H9 (cell line): ENCODE measurements at regions not wholly inside any gene's neighbourhood (a gene's known extent, or its start where the extent isn't known, plus 50 kb on each side); places are given as distances from the start of the nearest gene placed in this dataset.

Source experiments
- DNase-seq: peaks from one replicate; pipeline ENCODE4 v3.0.0-alpha.2; 2017
- H2AFZ ChIP-seq: one replicate; pipeline ENCODE4 v1.6.1; 2013; ENCODE audit warnings: mild to moderate bottlenecking, low read length, control low read depth, moderate library complexity
- H2AK5ac ChIP-seq: 2 replicates; pipeline ENCODE4 v1.6.1; 2013; ENCODE audit warnings: low read length, control low read depth, mixed read lengths; ENCODE audit not compliant: insufficient read length
- H2BK120ac ChIP-seq: one replicate; pipeline ENCODE4 v1.6.1; 2013; ENCODE audit warnings: low read depth, mild to moderate bottlenecking, low read length, control low read depth, inconsistent platforms; ENCODE audit not compliant: poor library complexity, severe bottlenecking
- H2BK12ac ChIP-seq: 2 replicates; pipeline ENCODE4 v1.6.1; 2013; ENCODE audit warnings: low read length, control low read depth, mixed read lengths, low read depth; ENCODE audit not compliant: insufficient read length
- H2BK15ac ChIP-seq: 2 replicates; pipeline ENCODE4 v1.6.1; 2013; ENCODE audit warnings: low read depth, low read length, control low read depth
- H2BK20ac ChIP-seq: one replicate; pipeline ENCODE4 v1.6.1; 2013; ENCODE audit warnings: low read depth, mild to moderate bottlenecking, low read length, control low read depth, inconsistent platforms; ENCODE audit not compliant: poor library complexity, severe bottlenecking
- H2BK5ac ChIP-seq: 2 replicates; pipeline ENCODE4 v1.6.1; 2013; ENCODE audit warnings: low read length, control low read depth, mixed read lengths; ENCODE audit not compliant: insufficient read length
- H3K14ac ChIP-seq: 2 replicates; pipeline ENCODE4 v1.6.1; 2013; ENCODE audit warnings: low read length, control low read depth; ENCODE audit not compliant: insufficient read depth
- H3K18ac ChIP-seq: 2 replicates; pipeline ENCODE4 v1.6.1; 2013; ENCODE audit warnings: low read depth, mild to moderate bottlenecking, mixed read lengths, low read length, control low read depth; ENCODE audit not compliant: insufficient read length
- H3K23ac ChIP-seq: 2 replicates; pipeline ENCODE4 v1.6.1; 2013; ENCODE audit warnings: low read length, control low read depth, mixed read lengths, low read depth; ENCODE audit not compliant: insufficient read length
- H3K23me2 ChIP-seq: 2 replicates; pipeline ENCODE4 v1.6.1; 2013; ENCODE audit warnings: low read depth, mild to moderate bottlenecking, mixed read lengths, low read length, control low read depth; ENCODE audit not compliant: insufficient read length, poor library complexity, severe bottlenecking
- H3K27ac ChIP-seq: 2 replicates; pipeline ENCODE4 v1.5.1; 2013; ENCODE audit warnings: low read length, control low read depth, mixed read lengths, low read depth; ENCODE audit not compliant: insufficient read length
- H3K27me3 ChIP-seq: 2 replicates; pipeline ENCODE4 v1.6.1; 2013; ENCODE audit warnings: low read length, control low read depth, inconsistent platforms; ENCODE audit not compliant: insufficient read depth
- H3K4ac ChIP-seq: 2 replicates; pipeline ENCODE4 v1.6.1; 2013; ENCODE audit warnings: low read depth, mild to moderate bottlenecking, control low read depth, inconsistent platforms, low read length, moderate library complexity
- H3K4me1 ChIP-seq: 2 replicates; pipeline ENCODE4 v1.6.1; 2013; ENCODE audit warnings: low read length, control low read depth, inconsistent platforms; ENCODE audit not compliant: insufficient read depth
- H3K4me2 ChIP-seq: 2 replicates; pipeline ENCODE4 v1.6.1; 2013; ENCODE audit warnings: low read length, control low read depth, mixed read lengths; ENCODE audit not compliant: insufficient read length, insufficient read depth
- H3K56ac ChIP-seq: 2 replicates; pipeline ENCODE4 v1.6.1; 2013; ENCODE audit warnings: low read depth, mild to moderate bottlenecking, mixed read lengths, low read length, control low read depth; ENCODE audit not compliant: insufficient read length
- H3K79me1 ChIP-seq: 2 replicates; pipeline ENCODE4 v1.6.1; 2013; ENCODE audit warnings: low read depth, mild to moderate bottlenecking, moderate library complexity, low read length, control low read depth, inconsistent platforms; ENCODE audit not compliant: insufficient read depth, poor library complexity, severe bottlenecking
- H3K79me2 ChIP-seq: 2 replicates; pipeline ENCODE4 v1.6.1; 2013; ENCODE audit warnings: low read length, control low read depth, inconsistent platforms; ENCODE audit not compliant: insufficient read depth
- H3K9ac ChIP-seq: 2 replicates; pipeline ENCODE4 v1.6.1; 2013; ENCODE audit warnings: low read length, control low read depth, mixed read lengths; ENCODE audit not compliant: insufficient read length; ENCODE audit errors: extremely low read depth
- H3K9me3 ChIP-seq: one replicate; pipeline ENCODE4 v1.6.1; 2013; ENCODE audit warnings: low read depth, low read length, inconsistent platforms; ENCODE audit not compliant: control insufficient read depth
- H3T11ph ChIP-seq: one replicate; pipeline ENCODE4 v1.6.1; 2013; ENCODE audit warnings: mild to moderate bottlenecking, low read length, control low read depth, inconsistent platforms
- H4K20me1 ChIP-seq: one replicate; pipeline ENCODE4 v1.6.1; 2013; ENCODE audit not compliant: control insufficient read depth, insufficient read length, insufficient read depth
- H4K5ac ChIP-seq: 2 replicates; pipeline ENCODE4 v1.6.1; 2013; ENCODE audit warnings: low read depth, mild to moderate bottlenecking, mixed read lengths, low read length, control low read depth; ENCODE audit not compliant: insufficient read length
- H4K8ac ChIP-seq: replicated peaks from 2 replicates; pipeline ENCODE4 v1.6.1; 2013; ENCODE audit warnings: low read length, control low read depth, mixed read lengths, low read depth; ENCODE audit not compliant: insufficient read length
- H4K91ac ChIP-seq: 2 replicates; pipeline ENCODE4 v1.6.1; 2013; ENCODE audit warnings: low read depth, mild to moderate bottlenecking, moderate library complexity, mixed read lengths, low read length, control low read depth; ENCODE audit not compliant: insufficient read length
- H3K27ac Mint-ChIP-seq, 3 experiments: 2 replicates in 2 of 3; 3 replicates in 1 of 3; pipeline ENCODE4 v1.8.0; 2020 to 2021; ENCODE audit warnings: mixed read lengths in 3 of 3, mild to moderate bottlenecking in 1 of 3, moderate library complexity in 1 of 3
- H3K27me3 Mint-ChIP-seq: 2 replicates; pipeline ENCODE4 v1.8.0; 2021; ENCODE audit warnings: low read depth, mild to moderate bottlenecking, moderate library complexity, mixed read lengths
- H3K36me3 Mint-ChIP-seq, 3 experiments: 2 replicates in 2 of 3; 3 replicates in 1 of 3; pipeline ENCODE4 v1.8.0; 2020 to 2021; ENCODE audit warnings: low read depth in 3 of 3, mixed read lengths in 3 of 3; ENCODE audit not compliant: insufficient read depth in 1 of 3
- H3K4me1 Mint-ChIP-seq, 2 experiments: 2 replicates each; pipeline ENCODE4 v1.8.0; 2020; ENCODE audit warnings: mixed read lengths in 2 of 2
- H3K4me3 Mint-ChIP-seq, 2 experiments: 2 replicates in 1 of 2; 3 replicates in 1 of 2; pipeline ENCODE4 v1.8.0; 2020 to 2021; ENCODE audit warnings: mild to moderate bottlenecking in 2 of 2, mixed read lengths in 2 of 2, moderate library complexity in 1 of 2
- H3K9me3 Mint-ChIP-seq, 2 experiments: 2 replicates in 1 of 2; 3 replicates in 1 of 2; pipeline ENCODE4 v1.8.0; 2020; ENCODE audit warnings: mild to moderate bottlenecking in 2 of 2, mixed read lengths in 2 of 2, moderate library complexity in 1 of 2
- WGBS: extraction: QIAGEN DNeasy Blood & Tissue Kit; methylation state at CpG from one replicate; pipeline ENCODE4 v1.1.7; 2013; ENCODE audit warnings: missing lambda C conversion rate, low lambda C conversion rate, mixed read lengths; ENCODE audit not compliant: insufficient read length; ENCODE audit errors: extremely low coverage; 5-methylcytosine and 5-hydroxymethylcytosine counted together
- TF ChIP-seq, protein P1 (sequence below): fragments of 200-600 bp; sonication (generic); conservative IDR thresholded peaks from 3 replicates; pipeline ENCODE4 v1.8.0; 2021; ENCODE audit warnings: antibody characterized with exemption, mild to moderate bottlenecking

- H2BK12ac ChIP-seq = no peak overlapping the region
- peaks cover 5% of the 10 kb centered on the region in 2 experiments; a peak in 3 of 4 replicates for H3K4me1 Mint-ChIP-seq
- peaks cover 0 to 3% of the 10 kb centered on the region in 2 experiments; a peak in 1 of 5 replicates for H3K9me3 Mint-ChIP-seq
- no peak for DNase-seq
- H4K20me1 ChIP-seq = no peaks in the 10 kb centered on the region
- H3K9me3 ChIP-seq = no peaks in the 10 kb centered on the region
- no peak overlapping the region for H2BK120ac ChIP-seq
- no peaks in the 10 kb centered on the region for H3K79me1 ChIP-seq
- peaks cover 3% of the 10 kb centered on the region for H3K27me3 Mint-ChIP-seq
- TF ChIP-seq, protein P1, sequence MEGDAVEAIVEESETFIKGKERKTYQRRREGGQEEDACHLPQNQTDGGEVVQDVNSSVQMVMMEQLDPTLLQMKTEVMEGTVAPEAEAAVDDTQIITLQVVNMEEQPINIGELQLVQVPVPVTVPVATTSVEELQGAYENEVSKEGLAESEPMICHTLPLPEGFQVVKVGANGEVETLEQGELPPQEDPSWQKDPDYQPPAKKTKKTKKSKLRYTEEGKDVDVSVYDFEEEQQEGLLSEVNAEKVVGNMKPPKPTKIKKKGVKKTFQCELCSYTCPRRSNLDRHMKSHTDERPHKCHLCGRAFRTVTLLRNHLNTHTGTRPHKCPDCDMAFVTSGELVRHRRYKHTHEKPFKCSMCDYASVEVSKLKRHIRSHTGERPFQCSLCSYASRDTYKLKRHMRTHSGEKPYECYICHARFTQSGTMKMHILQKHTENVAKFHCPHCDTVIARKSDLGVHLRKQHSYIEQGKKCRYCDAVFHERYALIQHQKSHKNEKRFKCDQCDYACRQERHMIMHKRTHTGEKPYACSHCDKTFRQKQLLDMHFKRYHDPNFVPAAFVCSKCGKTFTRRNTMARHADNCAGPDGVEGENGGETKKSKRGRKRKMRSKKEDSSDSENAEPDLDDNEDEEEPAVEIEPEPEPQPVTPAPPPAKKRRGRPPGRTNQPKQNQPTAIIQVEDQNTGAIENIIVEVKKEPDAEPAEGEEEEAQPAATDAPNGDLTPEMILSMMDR = no peak
- H2AK5ac ChIP-seq = no peak overlapping the region
- H3K23me2 ChIP-seq = no peaks in the 10 kb centered on the region
- no peak overlapping the region for H3K27ac Mint-ChIP-seq
- H4K8ac ChIP-seq = no peak overlapping the region
- no peaks in the 10 kb centered on the region for H3K4me1 ChIP-seq
- no peak overlapping the region for H3K23ac ChIP-seq
- H3K36me3 Mint-ChIP-seq = no peaks in the 10 kb centered on the region
- no peak overlapping the region for H3K4ac ChIP-seq
- H3K27me3 ChIP-seq = no peaks in the 10 kb centered on the region
- H3T11ph ChIP-seq = no peak overlapping the region
- WGBS = no CpG with 5 or more reads among the region's 1 CpG
- H3K27ac ChIP-seq = no peak overlapping the region
- no peak overlapping the region for H2AFZ ChIP-seq
- H4K91ac ChIP-seq = no peak overlapping the region
- no peak overlapping the region for H3K4me2 ChIP-seq
- H4K5ac ChIP-seq = no peak overlapping the region
- H2BK5ac ChIP-seq = no peak overlapping the region
- no peaks in the 10 kb centered on the region for H3K79me2 ChIP-seq
- no peak overlapping the region for H3K9ac ChIP-seq
- no peak overlapping the region for H3K4me3 Mint-ChIP-seq
- H3K14ac ChIP-seq = no peak overlapping the region
- no peak overlapping the region for H2BK15ac ChIP-seq
- H2BK20ac ChIP-seq = no peak overlapping the region
- H3K56ac ChIP-seq = no peak overlapping the region
- H3K18ac ChIP-seq = no peak overlapping the region
These were observed 91.9 kb upstream of the PRSS1 start for GRCh38 chr7:142657376-142657775.
